Activated naive CD8-positive, alpha-beta T cell treated with anti-CD3 and anti-CD28 coated beads, Interleukin-2, amount 10 ng/mL, durations not matched to agents 7 days and 5 days (primary cell): ENCODE measurements at regions not wholly inside any gene's neighbourhood (a gene's known extent, or its start where the extent isn't known, plus 50 kb on each side); places are given as distances from the start of the nearest gene placed in this dataset.

ENCODE experiments used
- ATAC-seq: fragments of 150-1000 bp; cut with Tn5 transposase; one replicate; pipeline ENCODE4 v1.10.0; 2021; ENCODE audit warnings: low read depth, moderate library complexity
- POLR2A ChIA-PET: fragments of 350-600 bp; sonication (Branson Sonifier 250); formaldehyde crosslinking; loops from one replicate; lab custom pipeline; 2021; ENCODE audit warnings: antibody characterized with exemption; lab: Charles Lee
- DNase-seq: peaks from one replicate; pipeline ENCODE4 v3.0.0; 2021
- H3K27ac Mint-ChIP-seq: one replicate; pipeline ENCODE4 v1.8.0; 2022; ENCODE audit warnings: mild to moderate bottlenecking, mixed read lengths
- H3K27me3 Mint-ChIP-seq: one replicate; pipeline ENCODE4 v1.8.0; 2022; ENCODE audit warnings: mild to moderate bottlenecking, moderate library complexity, mixed read lengths
- H3K36me3 Mint-ChIP-seq: one replicate; pipeline ENCODE4 v1.8.0; 2021; ENCODE audit warnings: mild to moderate bottlenecking, mixed read lengths
- H3K4me1 Mint-ChIP-seq: one replicate; pipeline ENCODE4 v1.8.0; 2021; ENCODE audit warnings: mixed read lengths
- H3K4me3 Mint-ChIP-seq: one replicate; pipeline ENCODE4 v1.8.0; 2022; ENCODE audit warnings: mild to moderate bottlenecking, moderate library complexity, mixed read lengths
- H3K9me3 Mint-ChIP-seq: one replicate; pipeline ENCODE4 v1.8.0; 2021; ENCODE audit warnings: mixed read lengths

DNA sequence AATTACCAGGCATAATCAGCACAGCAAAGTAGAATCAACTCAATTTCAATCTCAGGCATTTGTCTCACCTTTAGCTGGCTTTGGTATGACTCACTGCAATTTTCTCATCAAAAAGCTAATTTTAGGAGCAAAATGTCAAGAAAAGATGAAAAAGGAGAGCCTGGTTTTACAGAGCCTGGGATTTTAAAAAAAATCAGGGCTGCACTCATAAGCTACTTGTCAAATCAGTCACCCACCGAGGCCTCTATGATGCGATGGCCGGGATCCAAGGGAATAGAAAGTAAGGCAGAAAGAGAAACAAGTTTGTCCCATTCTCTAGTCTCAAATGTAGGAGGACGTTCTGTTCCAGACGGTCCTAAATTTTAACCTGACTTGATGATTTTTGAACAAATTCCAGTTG lies 170.9 kb downstream of the SOCS6 start:
- POLR2A ChIA-PET: no interaction called here
- peaks cover 22% of the 10 kb centered on the region for H3K27me3 Mint-ChIP-seq
- no peak for DNase-seq
- H3K4me1 Mint-ChIP-seq: peaks cover 6% of the 10 kb centered on the region
- H3K27ac Mint-ChIP-seq: no peak overlapping the region
- H3K9me3 Mint-ChIP-seq: no peaks in the 10 kb centered on the region
- ATAC-seq: no peak
- H3K36me3 Mint-ChIP-seq: no peaks in the 10 kb centered on the region
- H3K4me3 Mint-ChIP-seq: no peak overlapping the region

DNA sequence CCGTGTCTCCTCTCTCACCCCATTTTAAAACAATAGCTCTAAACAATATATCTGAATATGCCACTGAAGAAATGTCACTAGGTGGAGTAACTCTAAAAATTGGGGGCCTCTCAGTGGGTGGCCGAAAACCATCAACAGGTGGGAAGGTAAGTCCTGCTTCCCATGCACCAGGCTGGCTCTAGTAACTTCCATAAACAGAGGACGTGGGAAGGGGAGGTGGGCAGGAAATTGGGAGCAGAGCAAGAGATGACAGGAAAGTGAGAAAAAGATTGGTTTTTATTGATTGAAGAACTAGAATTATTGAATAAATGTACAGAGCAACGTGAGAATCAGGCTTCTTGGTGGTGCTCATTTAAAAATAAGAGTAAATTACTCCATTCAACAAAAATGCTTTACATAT lies 170.4 kb downstream of the SOCS6 start:
- H3K4me1 Mint-ChIP-seq: peaks cover 4% of the 10 kb centered on the region
- no peaks in the 10 kb centered on the region for H3K9me3 Mint-ChIP-seq
- no peak overlapping the region for H3K4me3 Mint-ChIP-seq

DNA sequence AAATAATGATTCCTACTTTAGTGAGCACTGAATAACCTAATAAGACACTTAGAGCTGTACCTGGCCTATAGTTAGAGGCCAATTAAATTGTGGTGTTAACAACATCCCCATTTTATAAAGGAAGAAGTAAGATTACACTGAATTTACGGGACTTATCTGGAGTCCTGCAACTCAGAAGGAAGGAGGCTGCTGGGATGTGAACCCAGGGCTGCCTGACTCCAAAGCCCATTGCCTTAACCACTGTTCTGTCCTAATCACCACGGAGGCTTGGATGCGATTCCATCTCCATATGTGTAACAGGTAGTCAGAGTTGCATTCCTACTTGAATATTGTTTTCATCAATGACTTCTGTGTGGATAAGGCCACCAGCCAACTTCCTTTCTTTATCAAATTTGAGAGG lies 168.9 kb downstream of the SOCS6 start:
- H3K27ac Mint-ChIP-seq: no peak overlapping the region
- H3K27me3 Mint-ChIP-seq: peaks cover 7% of the 10 kb centered on the region
- POLR2A ChIA-PET: no interaction called here
- no peaks in the 10 kb centered on the region for H3K36me3 Mint-ChIP-seq
- no peak for ATAC-seq
- no peak overlapping the region for H3K4me3 Mint-ChIP-seq
- H3K9me3 Mint-ChIP-seq: no peaks in the 10 kb centered on the region
- DNase-seq: no peak
- peaks cover 4% of the 10 kb centered on the region for H3K4me1 Mint-ChIP-seq

More for the DNA sequence above, 170.4 kb downstream of the SOCS6 start:
- DNase-seq: no peak
- no peaks in the 10 kb centered on the region for H3K36me3 Mint-ChIP-seq
- H3K27me3 Mint-ChIP-seq: peaks cover 17% of the 10 kb centered on the region
- H3K27ac Mint-ChIP-seq: no peak overlapping the region
- POLR2A ChIA-PET: no interaction called here
- no peak for ATAC-seq

DNA sequence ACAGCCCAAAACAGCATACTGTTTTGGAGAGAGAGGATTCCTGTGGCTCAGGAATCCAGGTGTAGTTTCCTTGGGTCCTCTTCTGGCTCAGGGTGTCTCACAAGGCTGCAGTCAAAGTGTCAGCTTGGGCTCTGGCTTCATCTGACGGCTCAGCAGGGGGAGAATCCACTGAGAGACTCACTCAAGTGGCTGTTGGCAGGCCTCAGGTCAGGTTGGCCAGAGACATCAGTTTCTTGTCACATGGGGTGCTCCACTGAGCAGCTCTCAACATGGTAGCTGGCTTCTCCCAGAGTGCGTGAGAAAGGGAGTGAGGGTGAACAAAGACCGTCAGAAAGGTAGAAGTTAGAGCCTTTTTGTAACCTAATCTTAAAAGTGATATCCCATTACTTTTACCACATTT lies 168.4 kb downstream of the SOCS6 start:
- Mint-ChIP-seq H3K27me3 (peaks cover 7% of the 10 kb centered on the region), H3K36me3 (no peaks in the 10 kb centered on the region), H3K4me3 (no peak overlapping the region), H3K27ac (no peak overlapping the region), H3K9me3 (no peaks in the 10 kb centered on the region), H3K4me1 (peaks cover 4% of the 10 kb centered on the region)
- no peak for DNase-seq
- POLR2A ChIA-PET: no interaction called here
- ATAC-seq: no peak

DNA sequence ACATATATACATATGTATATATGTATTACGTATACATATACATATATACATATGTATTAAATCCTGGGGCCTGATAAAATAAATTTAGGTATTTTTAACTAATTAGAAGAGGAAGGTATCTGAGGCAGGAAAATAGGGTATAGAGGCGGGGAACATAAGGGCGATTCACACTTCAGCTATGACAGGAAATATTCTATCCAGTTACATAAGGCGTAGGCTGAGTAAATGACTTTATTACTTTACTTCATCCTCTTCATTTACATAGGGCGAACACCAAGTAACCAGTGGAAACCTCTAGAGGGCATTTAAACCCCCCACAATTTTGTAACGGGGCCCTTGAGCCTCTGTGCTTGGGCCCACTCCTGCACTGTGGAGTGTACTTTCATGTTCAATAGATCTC lies 167.5 kb downstream of the SOCS6 start:
- POLR2A ChIA-PET: no interaction called here
- Mint-ChIP-seq H3K9me3 (no peaks in the 10 kb centered on the region), H3K4me1 (no peaks in the 10 kb centered on the region), H3K27me3 (peaks cover 5% of the 10 kb centered on the region), H3K27ac (no peak overlapping the region), H3K4me3 (no peak overlapping the region), H3K36me3 (no peaks in the 10 kb centered on the region)
- ATAC-seq (no peak), DNase-seq (no peak)

DNA sequence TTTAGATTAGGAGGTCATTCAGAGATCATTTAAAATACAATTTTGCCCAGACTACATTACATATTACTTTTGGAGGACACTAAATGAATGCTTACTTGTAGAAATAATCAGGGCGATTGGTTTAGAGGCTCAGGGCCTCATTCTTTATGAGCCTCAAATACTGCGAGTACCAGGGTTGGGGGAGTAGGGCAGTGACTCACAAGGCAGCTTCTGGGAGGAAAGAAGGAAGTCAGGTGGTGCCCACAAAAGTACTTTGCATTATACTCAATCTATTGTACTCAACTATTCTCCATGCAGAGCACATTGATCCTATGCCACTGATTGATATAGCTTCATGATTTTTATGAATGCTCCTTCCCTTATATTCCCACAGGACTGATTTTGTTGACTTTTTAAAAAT lies 166.9 kb downstream of the SOCS6 start:
- POLR2A ChIA-PET: no interaction called here
- ATAC-seq (no peak), DNase-seq (no peak)
- no peak overlapping the region for H3K4me3 Mint-ChIP-seq
- H3K27me3 Mint-ChIP-seq: peaks cover 4% of the 10 kb centered on the region
- H3K4me1 Mint-ChIP-seq: no peaks in the 10 kb centered on the region
- no peaks in the 10 kb centered on the region for H3K9me3 Mint-ChIP-seq
- no peak overlapping the region for H3K27ac Mint-ChIP-seq
- H3K36me3 Mint-ChIP-seq: no peaks in the 10 kb centered on the region

DNA sequence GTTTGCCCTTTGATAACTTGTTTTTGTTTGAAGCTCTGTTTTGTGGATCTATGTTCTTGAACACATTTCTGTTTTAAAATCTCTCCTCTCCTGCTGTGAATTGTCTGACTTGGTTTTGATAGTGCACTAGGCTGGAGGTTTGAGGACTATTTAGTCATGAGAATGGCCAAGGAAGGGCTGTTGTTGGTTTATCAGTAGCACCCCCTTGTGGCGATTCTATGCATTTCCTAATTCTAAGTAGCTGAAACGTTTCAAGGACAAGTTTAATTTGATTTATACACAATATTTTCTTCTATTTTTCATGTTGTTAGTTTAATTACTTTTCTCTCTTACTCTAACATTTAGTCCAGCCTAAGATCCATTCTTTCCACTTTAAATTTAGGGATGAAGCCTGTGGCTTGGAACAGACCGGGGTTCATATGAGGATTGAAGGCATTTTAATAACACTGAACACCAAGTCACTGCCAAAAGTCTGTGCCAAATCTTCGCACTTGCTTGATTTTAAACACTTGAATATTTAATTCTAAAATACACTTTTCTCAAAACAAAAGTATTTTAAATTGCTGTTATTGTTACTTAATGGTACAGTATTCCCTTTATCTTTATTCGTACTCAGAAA lies 166.0 kb downstream of the SOCS6 start:
- Mint-ChIP-seq H3K36me3 (no peaks in the 10 kb centered on the region), H3K27me3 (peaks cover 4% of the 10 kb centered on the region), H3K27ac (no peak overlapping the region), H3K4me1 (no peaks in the 10 kb centered on the region), H3K4me3 (no peak overlapping the region), H3K9me3 (no peaks in the 10 kb centered on the region)
- POLR2A ChIA-PET: no interaction called here
- ATAC-seq (no peak), DNase-seq (no peak)

DNA sequence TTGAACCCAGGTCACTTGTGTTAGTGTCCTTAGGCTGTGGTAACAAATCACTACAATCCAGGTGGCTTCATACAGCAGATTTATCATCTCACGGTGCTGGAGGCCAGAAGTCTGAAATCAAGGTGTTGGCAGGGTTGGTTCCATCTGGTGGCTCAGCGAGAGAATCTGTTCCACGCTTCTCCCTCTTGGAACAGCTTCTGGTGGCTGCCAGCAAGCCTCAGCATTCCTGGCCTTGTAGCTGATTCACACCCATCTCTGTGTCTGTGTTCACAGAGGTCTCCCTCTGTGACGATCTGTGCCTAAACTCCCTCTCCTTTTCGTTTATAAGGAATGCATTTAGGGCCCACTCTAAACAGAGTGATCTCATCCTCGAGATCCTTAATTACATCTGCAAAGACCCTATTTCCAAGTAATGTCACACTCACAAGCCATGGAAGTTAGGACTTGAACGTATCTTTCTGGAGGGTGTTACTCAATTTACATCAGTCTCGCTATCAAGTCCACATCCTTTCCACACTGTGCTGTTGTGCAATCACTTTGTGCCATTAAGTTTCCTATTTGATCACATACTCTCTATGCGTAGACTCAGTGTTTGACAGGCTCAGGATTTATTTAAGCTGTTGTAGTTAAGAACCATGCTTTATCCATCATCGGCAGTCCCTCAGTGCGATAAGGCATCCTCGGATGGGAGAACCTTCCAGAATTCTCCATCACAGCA lies 164.4 kb downstream of the SOCS6 start:
- no peak for DNase-seq
- ATAC-seq: no peak
- Mint-ChIP-seq H3K4me1 (no peaks in the 10 kb centered on the region), H3K4me3 (no peak overlapping the region), H3K36me3 (no peaks in the 10 kb centered on the region), H3K27me3 (peaks cover 3% of the 10 kb centered on the region), H3K9me3 (no peaks in the 10 kb centered on the region), H3K27ac (no peak overlapping the region)
- POLR2A ChIA-PET: no interaction called here

DNA sequence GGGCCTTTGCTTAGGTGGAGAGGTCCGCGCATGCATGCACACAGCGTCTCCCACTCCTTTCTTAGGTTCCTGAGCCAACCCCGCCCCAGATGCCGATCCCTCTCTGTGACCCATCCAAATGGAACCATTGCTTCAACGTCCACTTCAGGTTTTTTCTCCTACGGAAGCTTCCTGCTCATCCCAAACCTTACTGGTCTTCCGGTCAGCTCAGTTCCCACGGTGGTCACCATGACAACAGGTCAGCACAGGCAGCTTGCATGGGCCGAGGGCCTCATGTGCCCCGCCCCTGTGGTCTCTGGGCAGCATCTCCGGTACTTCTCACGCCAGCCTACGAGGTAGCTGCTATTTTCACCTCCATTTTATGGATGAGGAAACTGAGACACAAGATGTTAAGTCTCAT lies 163.7 kb downstream of the SOCS6 start:
- POLR2A ChIA-PET: no interaction called here

DNA sequence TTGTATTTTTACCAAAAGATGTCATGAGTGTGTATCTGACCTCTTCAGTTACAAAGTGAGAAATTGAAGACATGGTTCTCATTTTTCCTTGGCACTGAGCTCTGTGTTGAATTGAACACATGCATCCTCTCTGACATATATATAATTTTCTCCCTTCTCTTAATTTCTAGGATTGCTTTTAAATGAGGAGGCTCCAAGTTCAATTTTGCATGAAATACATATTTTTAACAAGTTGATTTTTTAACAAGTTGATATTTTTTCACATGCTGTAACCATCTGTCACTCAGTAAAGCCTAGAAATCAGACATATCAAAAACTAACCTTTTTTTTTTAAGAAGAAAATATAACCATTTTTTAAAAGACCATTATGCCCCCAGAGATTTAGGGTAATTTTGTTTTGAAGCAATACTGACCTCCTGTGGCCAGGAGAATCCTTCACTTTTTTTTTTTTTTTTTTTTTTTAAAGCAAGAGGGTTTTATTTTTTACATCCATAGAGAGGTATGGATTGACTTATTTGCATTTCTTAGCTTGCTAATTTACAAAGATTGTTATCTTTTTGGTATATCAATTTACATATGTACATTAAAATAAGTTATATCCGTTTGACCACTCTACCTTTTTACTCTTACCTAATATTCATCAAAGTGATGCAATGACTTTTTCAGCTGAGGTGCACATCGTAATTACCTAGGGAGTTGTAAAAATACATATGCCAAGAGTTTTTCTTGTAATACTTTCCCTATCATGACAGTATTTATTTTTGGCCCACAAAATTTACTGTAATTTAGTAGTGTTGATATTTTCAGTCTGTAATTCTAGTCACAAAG lies 161.8 kb downstream of the SOCS6 start:
- H3K9me3 Mint-ChIP-seq: no peaks in the 10 kb centered on the region
- DNase-seq: no peak

More for the DNA sequence above, 163.7 kb downstream of the SOCS6 start:
- H3K4me3 Mint-ChIP-seq: no peak overlapping the region
- ATAC-seq: no peak
- H3K9me3 Mint-ChIP-seq: no peaks in the 10 kb centered on the region
- H3K27me3 Mint-ChIP-seq: peaks cover 3% of the 10 kb centered on the region
- no peak for DNase-seq
- no peak overlapping the region for H3K27ac Mint-ChIP-seq
- H3K4me1 Mint-ChIP-seq: no peaks in the 10 kb centered on the region
- no peaks in the 10 kb centered on the region for H3K36me3 Mint-ChIP-seq

DNA sequence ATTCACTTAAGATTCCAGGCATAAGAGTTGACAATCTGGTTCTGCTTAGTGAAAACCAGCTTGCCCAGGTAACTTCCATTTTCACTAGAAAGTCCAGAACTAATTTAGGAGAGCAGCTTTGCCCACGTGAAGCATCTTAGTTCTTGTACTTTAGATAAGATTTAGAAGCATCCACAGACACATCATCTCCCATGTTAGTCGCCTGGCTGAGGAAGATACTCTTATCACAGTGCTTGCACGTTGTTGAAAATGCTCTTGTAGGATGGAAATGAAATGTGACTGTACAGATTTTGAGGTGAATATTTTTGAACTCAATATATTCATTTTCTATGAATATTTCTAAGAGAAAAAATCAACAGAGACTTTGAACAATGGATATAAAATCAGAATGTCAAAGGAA lies 159.7 kb downstream of the SOCS6 start:
- Mint-ChIP-seq H3K27me3 (peaks cover 3% of the 10 kb centered on the region), H3K36me3 (no peaks in the 10 kb centered on the region), H3K9me3 (peaks cover 7% of the 10 kb centered on the region), H3K4me1 (no peaks in the 10 kb centered on the region), H3K27ac (no peak overlapping the region), H3K4me3 (no peak overlapping the region)
- POLR2A ChIA-PET: no interaction called here
- ATAC-seq (no peak), DNase-seq (no peak)

More for the DNA sequence above, 161.8 kb downstream of the SOCS6 start:
- no peaks in the 10 kb centered on the region for H3K36me3 Mint-ChIP-seq
- no peaks in the 10 kb centered on the region for H3K4me1 Mint-ChIP-seq
- ATAC-seq: no peak
- H3K4me3 Mint-ChIP-seq: no peak overlapping the region
- POLR2A ChIA-PET: no interaction called here
- H3K27ac Mint-ChIP-seq: no peak overlapping the region
- H3K27me3 Mint-ChIP-seq: peaks cover 3% of the 10 kb centered on the region

DNA sequence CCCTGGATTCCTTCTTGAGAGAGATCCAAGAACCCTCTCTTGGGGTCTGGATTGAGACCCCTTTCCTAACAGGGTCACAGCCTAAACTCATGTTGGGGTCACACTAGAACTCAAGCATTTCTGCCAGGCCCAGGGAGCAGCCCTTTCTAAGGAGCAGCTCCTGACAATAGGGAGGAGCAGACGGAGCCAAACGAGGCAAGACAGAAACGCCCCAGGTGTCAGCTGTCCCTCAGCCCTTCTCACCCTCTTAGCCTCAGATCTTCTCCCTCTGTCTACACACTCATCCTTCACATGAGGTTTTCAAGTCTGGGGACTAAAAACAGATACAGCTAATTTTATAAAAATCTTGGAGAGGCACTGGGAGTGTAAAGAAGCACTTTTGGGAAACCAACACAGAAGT lies 157.2 kb downstream of the SOCS6 start:
- H3K27ac Mint-ChIP-seq: no peak overlapping the region
- peaks cover 2% of the 10 kb centered on the region for H3K36me3 Mint-ChIP-seq
- H3K4me1 Mint-ChIP-seq: no peaks in the 10 kb centered on the region
- ATAC-seq (no peak), DNase-seq (no peak)
- H3K27me3 Mint-ChIP-seq: peaks cover 3% of the 10 kb centered on the region
- H3K4me3 Mint-ChIP-seq: no peak overlapping the region
- POLR2A ChIA-PET: no interaction called here
- H3K9me3 Mint-ChIP-seq: peaks cover 12% of the 10 kb centered on the region

DNA sequence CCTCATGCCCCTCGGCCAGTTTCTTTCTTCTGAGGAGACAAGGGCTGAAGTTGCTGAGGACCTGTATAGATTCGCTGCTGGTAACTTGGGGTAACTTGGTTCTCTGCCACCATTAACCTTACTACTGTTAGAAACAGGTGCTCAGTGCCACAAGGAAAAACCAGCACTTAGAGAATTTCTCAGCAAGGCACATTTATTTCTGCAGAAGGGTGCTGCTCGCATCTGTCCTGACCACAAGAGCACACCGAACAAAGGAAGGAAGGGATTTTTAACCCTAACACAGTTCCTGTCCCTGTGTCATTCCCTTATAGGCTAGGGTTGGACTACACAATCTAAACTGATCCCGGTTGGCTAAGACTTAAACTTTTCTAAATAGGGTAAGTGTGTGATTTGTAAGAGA lies 154.1 kb downstream of the SOCS6 start:
- Mint-ChIP-seq H3K27me3 (no peaks in the 10 kb centered on the region), H3K4me3 (no peak overlapping the region), H3K9me3 (peaks cover 13% of the 10 kb centered on the region), H3K36me3 (peaks cover 2% of the 10 kb centered on the region), H3K27ac (no peak overlapping the region), H3K4me1 (no peaks in the 10 kb centered on the region)
- ATAC-seq: no peak
- no peak for DNase-seq
- POLR2A ChIA-PET: no interaction called here
